ENCODE measurements at regions not wholly inside any gene's neighbourhood (a gene's known extent, or its start where the extent isn't known, plus 50 kb on each side); places are given as distances from the start of the nearest gene placed in this dataset.

DNA sequence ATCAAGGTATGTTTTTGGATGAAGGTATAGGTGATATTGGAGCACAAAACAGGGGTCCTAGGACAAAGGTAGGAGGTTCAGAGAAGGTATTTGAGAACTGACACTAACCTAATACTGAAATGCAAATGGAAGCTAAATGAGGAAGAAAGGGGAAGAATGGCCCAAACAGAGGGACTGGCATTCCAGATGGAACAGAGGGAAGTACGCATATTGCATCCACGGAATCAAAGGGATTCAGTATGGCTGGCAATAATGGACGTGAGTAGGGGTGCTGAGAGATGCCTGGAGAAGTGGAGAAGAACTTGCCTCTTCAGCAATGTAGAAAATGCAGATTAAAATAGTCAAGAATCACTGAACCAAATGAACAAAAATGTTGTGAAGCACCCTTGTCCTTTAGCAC lies 283.5 kb upstream of the DACH1 start:
- TF ChIP-seq, protein P1, sequence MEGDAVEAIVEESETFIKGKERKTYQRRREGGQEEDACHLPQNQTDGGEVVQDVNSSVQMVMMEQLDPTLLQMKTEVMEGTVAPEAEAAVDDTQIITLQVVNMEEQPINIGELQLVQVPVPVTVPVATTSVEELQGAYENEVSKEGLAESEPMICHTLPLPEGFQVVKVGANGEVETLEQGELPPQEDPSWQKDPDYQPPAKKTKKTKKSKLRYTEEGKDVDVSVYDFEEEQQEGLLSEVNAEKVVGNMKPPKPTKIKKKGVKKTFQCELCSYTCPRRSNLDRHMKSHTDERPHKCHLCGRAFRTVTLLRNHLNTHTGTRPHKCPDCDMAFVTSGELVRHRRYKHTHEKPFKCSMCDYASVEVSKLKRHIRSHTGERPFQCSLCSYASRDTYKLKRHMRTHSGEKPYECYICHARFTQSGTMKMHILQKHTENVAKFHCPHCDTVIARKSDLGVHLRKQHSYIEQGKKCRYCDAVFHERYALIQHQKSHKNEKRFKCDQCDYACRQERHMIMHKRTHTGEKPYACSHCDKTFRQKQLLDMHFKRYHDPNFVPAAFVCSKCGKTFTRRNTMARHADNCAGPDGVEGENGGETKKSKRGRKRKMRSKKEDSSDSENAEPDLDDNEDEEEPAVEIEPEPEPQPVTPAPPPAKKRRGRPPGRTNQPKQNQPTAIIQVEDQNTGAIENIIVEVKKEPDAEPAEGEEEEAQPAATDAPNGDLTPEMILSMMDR (IDR thresholded peaks at IDR 0.05; ENCODE audit: borderline replicate concordance, extremely low read depth, low read length, poor library complexity, severe bottlenecking) = no peak
- no peak for TF ChIP-seq EZH2 (IDR thresholded peaks at IDR 0.05; ENCODE audit: borderline replicate concordance, low read depth, low read length, severe bottlenecking)

Data from DND-41 (cell line).